ENCODE measurements at regions not wholly inside any gene's neighbourhood (a gene's known extent, or its start where the extent isn't known, plus 50 kb on each side); places are given as distances from the start of the nearest gene placed in this dataset.

GRCh38 chr5:13029211-13029610 is 915.3 kb downstream of the DNAH5 start:
- no peaks in the 10 kb centered on the region for H3K27me3 Mint-ChIP-seq (ENCODE audit: unreplicated experiment)
- no peaks in the 10 kb centered on the region for H3K36me3 Mint-ChIP-seq (ENCODE audit: unreplicated experiment)
- no peaks in the 10 kb centered on the region for H3K4me1 Mint-ChIP-seq (ENCODE audit: unreplicated experiment)
- no peaks in the 10 kb centered on the region for H3K9me3 Mint-ChIP-seq (ENCODE audit: unreplicated experiment)
- no peak for TF ChIP-seq CTCF (IDR thresholded peaks at IDR 0.05)
- no peak overlapping the region for H3K27ac Mint-ChIP-seq (ENCODE audit: unreplicated experiment)
- H3K4me3 Mint-ChIP-seq (ENCODE audit: unreplicated experiment), result no peak overlapping the region
- no peak for DNase-seq (ENCODE audit: extremely low spot score, unreplicated experiment)

- Mint-ChIP-seq H3K27me3 (ENCODE audit: unreplicated experiment) (no peaks in the 10 kb centered on the region), H3K4me3 (ENCODE audit: unreplicated experiment) (no peak overlapping the region), H3K9me3 (ENCODE audit: unreplicated experiment) (no peaks in the 10 kb centered on the region), H3K36me3 (ENCODE audit: unreplicated experiment) (no peaks in the 10 kb centered on the region), H3K4me1 (ENCODE audit: unreplicated experiment) (no peaks in the 10 kb centered on the region), H3K27ac (ENCODE audit: unreplicated experiment) (no peak overlapping the region)
- TF ChIP-seq CTCF (IDR thresholded peaks at IDR 0.05), result no peak
- no peak for DNase-seq (ENCODE audit: extremely low spot score, unreplicated experiment)
These were observed 916.6 kb downstream of the DNAH5 start for GRCh38 chr5:13027874-13028273.

DNA sequence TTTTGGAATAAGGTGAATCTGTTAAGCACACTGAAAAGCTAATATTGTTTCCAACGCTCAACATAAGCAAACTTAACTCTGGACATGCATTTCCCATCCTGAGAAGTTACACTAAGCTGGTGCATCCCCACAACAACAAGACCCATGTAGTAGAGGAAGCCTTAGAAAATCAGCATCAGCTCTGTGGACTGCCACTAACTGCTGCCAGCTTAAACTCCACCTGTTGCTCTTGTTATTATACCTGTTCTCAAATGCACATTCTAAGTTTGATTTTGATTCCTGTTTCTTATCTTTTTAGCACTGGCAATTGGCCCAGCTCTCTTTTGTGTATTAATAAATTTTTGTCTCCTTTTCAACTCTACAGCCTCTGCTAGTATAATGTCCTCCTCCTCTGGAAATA is 924.8 kb downstream of the DNAH5 start:
- H3K27me3 Mint-ChIP-seq (ENCODE audit: unreplicated experiment), result no peaks in the 10 kb centered on the region
- no peaks in the 10 kb centered on the region for H3K4me1 Mint-ChIP-seq (ENCODE audit: unreplicated experiment)
- H3K36me3 Mint-ChIP-seq (ENCODE audit: unreplicated experiment), result no peaks in the 10 kb centered on the region

DNA sequence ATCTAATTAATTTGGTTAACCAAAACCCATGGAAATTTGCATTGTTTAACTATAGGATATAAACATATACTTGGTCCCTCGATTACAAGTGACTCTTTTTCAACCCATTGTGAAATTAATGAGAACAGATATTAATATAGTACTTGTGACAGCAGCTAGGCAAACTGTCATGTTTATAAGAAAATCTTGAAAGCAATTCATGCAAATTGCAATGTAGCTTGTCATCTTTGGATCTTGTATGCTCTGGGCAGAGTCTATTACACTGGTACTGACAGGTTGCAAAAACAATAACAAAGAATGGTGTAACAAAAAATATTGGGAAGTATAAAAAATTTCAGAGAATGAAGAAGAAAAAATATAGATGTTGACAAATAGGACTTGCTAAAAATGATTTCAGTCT is 941.0 kb downstream of the DNAH5 start:
- DNase-seq (ENCODE audit: extremely low spot score, unreplicated experiment), result no peak
- Mint-ChIP-seq H3K36me3 (ENCODE audit: unreplicated experiment) (no peaks in the 10 kb centered on the region), H3K9me3 (ENCODE audit: unreplicated experiment) (no peaks in the 10 kb centered on the region), H3K4me3 (ENCODE audit: unreplicated experiment) (no peak overlapping the region), H3K4me1 (ENCODE audit: unreplicated experiment) (no peaks in the 10 kb centered on the region), H3K27ac (ENCODE audit: unreplicated experiment) (no peak overlapping the region), H3K27me3 (ENCODE audit: unreplicated experiment) (peaks cover 2% of the 10 kb centered on the region)
- TF ChIP-seq CTCF (IDR thresholded peaks at IDR 0.05), result no peak

More for the DNA sequence above, 924.8 kb downstream of the DNAH5 start:
- H3K9me3 Mint-ChIP-seq (ENCODE audit: unreplicated experiment), result no peaks in the 10 kb centered on the region
- H3K27ac Mint-ChIP-seq (ENCODE audit: unreplicated experiment), result no peak overlapping the region
- H3K4me3 Mint-ChIP-seq (ENCODE audit: unreplicated experiment), result no peak overlapping the region
- no peak for TF ChIP-seq CTCF (IDR thresholded peaks at IDR 0.05)
- DNase-seq (ENCODE audit: extremely low spot score, unreplicated experiment), result no peak

DNA sequence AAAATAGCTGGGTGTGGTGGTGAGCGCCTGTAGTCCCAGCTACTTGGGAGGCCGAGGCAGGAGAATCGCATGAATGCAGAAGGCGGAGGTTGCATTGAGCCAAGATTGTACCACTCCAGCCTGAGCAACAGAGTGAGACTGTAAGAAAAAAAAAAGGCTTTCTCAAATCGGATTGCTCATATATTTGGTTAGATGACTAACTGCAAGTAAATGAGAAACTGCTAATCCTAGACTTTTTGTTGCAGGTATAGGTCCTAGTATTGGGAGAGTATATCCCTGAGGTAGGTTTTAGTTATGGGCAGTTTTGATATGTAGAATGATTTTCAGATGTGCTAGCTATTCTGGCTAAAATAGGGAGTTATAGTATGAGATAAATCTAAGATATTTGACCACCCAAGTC is 944.8 kb downstream of the DNAH5 start:
- Mint-ChIP-seq H3K4me1 (ENCODE audit: unreplicated experiment) (no peaks in the 10 kb centered on the region), H3K9me3 (ENCODE audit: unreplicated experiment) (no peaks in the 10 kb centered on the region), H3K36me3 (ENCODE audit: unreplicated experiment) (no peaks in the 10 kb centered on the region), H3K27me3 (ENCODE audit: unreplicated experiment) (no peaks in the 10 kb centered on the region), H3K27ac (ENCODE audit: unreplicated experiment) (no peak overlapping the region), H3K4me3 (ENCODE audit: unreplicated experiment) (no peak overlapping the region)
- no peak for TF ChIP-seq CTCF (IDR thresholded peaks at IDR 0.05)
- DNase-seq (ENCODE audit: extremely low spot score, unreplicated experiment), result no peak
